Upper lobe of right lung (tissue), 1 donor: ENCODE measurements at regions not wholly inside any gene's neighbourhood (a gene's known extent, or its start where the extent isn't known, plus 50 kb on each side); places are given as distances from the start of the nearest gene placed in this dataset.
A peak's percentile ranks its signal among the peaks of the same experiment; 100 is the strongest.

Source experiments
- ATAC-seq: fragments of 200-7000 bp; cut with Tn5 transposase; one replicate; pipeline ENCODE4 v1.9.1; 2020; ENCODE audit warnings: mild to moderate bottlenecking, moderate library complexity
- DNase-seq: peaks from one replicate; pipeline ENCODE4 v3.0.0-alpha.2; 2020
- H3K27ac ChIP-seq: fragments of 200-600 bp; one replicate; pipeline ENCODE4 v1.8.0; 2022
- H3K27me3 ChIP-seq: fragments of 200-600 bp; one replicate; pipeline ENCODE4 v1.8.0; 2022; ENCODE audit warnings: mild to moderate bottlenecking
- H3K36me3 ChIP-seq: fragments of 200-600 bp; one replicate; pipeline ENCODE4 v1.8.0; 2022
- H3K4me1 ChIP-seq: fragments of 200-600 bp; one replicate; pipeline ENCODE4 v1.8.0; 2022
- H3K4me3 ChIP-seq: fragments of 200-600 bp; one replicate; pipeline ENCODE4 v1.8.0; 2022; ENCODE audit warnings: mild to moderate bottlenecking
- H3K9me3 ChIP-seq: fragments of 200-600 bp; one replicate; pipeline ENCODE4 v1.8.0; 2022
- CTCF ChIP-seq: fragments of 200-600 bp; IDR thresholded peaks from one replicate; pipeline ENCODE4 v1.8.0; 2022; ENCODE audit warnings: antibody characterized with exemption
- intact Hi-C: fragments of 100-400 bp; cut with DNase I; formaldehyde crosslinking; loops from one replicate; pipeline ENCODE4 v1.11.0; 2022
- donor health status: DM: no; HTN: yes; CAD: no; lungs with severe emphysema.

- Histone ChIP-seq H3K27ac (no peak overlapping the region), H3K4me1 (peaks cover 8% of the 10 kb centered on the region), H3K9me3 (no peaks in the 10 kb centered on the region), H3K36me3 (no peaks in the 10 kb centered on the region), H3K4me3 (no peak overlapping the region), H3K27me3 (no peaks in the 10 kb centered on the region)
- ATAC-seq (no peak), DNase-seq (no peak)
- intact Hi-C loops, result no loop called here
- no peak for TF ChIP-seq CTCF
Observed at GRCh38 chr6:87791982-87792381, 89.9 kb upstream of the AKIRIN2 start.

GRCh38 chr6:87791485-87791884, 89.5 kb upstream of the AKIRIN2 start:
- Histone ChIP-seq H3K27me3 (no peaks in the 10 kb centered on the region), H3K4me3 (no peak overlapping the region), H3K4me1 (peaks cover 8% of the 10 kb centered on the region), H3K36me3 (no peaks in the 10 kb centered on the region), H3K27ac (no peak overlapping the region), H3K9me3 (no peaks in the 10 kb centered on the region)
- TF ChIP-seq CTCF, result no peak
- no peak for ATAC-seq
- intact Hi-C loops, result no loop called here
- DNase-seq, result no peak

- H3K4me3 ChIP-seq, result no peak overlapping the region
- peaks cover 8% of the 10 kb centered on the region for H3K4me1 ChIP-seq
- H3K27ac ChIP-seq, result no peak overlapping the region
- no peaks in the 10 kb centered on the region for H3K27me3 ChIP-seq
- H3K9me3 ChIP-seq, result no peaks in the 10 kb centered on the region
- no peak for TF ChIP-seq CTCF
- intact Hi-C loops, result no loop called here
- DNase-seq (no peak), ATAC-seq (no peak)
- H3K36me3 ChIP-seq, result no peaks in the 10 kb centered on the region
Observed at GRCh38 chr6:87791029-87791428, 89.0 kb upstream of the AKIRIN2 start.

GRCh38 chr6:87789900-87790290, 87.9 kb upstream of the AKIRIN2 start:
- no peak for ATAC-seq
- intact Hi-C loops, result no loop called here
- Histone ChIP-seq H3K27me3 (no peaks in the 10 kb centered on the region), H3K9me3 (no peaks in the 10 kb centered on the region), H3K4me3 (no peak overlapping the region), H3K27ac (no peak overlapping the region), H3K36me3 (no peaks in the 10 kb centered on the region), H3K4me1 (peaks cover 8% of the 10 kb centered on the region)
- no peak for TF ChIP-seq CTCF
- no peak for DNase-seq

- intact Hi-C loops, result no loop called here
- no peak for DNase-seq
- H3K4me3 ChIP-seq, result no peak overlapping the region
- H3K9me3 ChIP-seq, result no peaks in the 10 kb centered on the region
- no peak for TF ChIP-seq CTCF
- H3K4me1 ChIP-seq, result peaks cover 8% of the 10 kb centered on the region
- peak overlapping the region; percentile 7 for H3K27ac ChIP-seq
- no peaks in the 10 kb centered on the region for H3K36me3 ChIP-seq
- no peaks in the 10 kb centered on the region for H3K27me3 ChIP-seq
- ATAC-seq, result peak; percentile 92
Observed at GRCh38 chr6:87789198-87789899, 87.3 kb upstream of the AKIRIN2 start.

GRCh38 chr6:87788141-87788540, 86.1 kb upstream of the AKIRIN2 start:
- ATAC-seq, result no peak
- intact Hi-C loops, result no loop called here
- DNase-seq, result no peak
- H3K4me1 ChIP-seq, result peaks cover 8% of the 10 kb centered on the region
- no peak overlapping the region for H3K4me3 ChIP-seq
- H3K27ac ChIP-seq, result no peak overlapping the region
- H3K36me3 ChIP-seq, result no peaks in the 10 kb centered on the region
- no peaks in the 10 kb centered on the region for H3K27me3 ChIP-seq
- no peak for TF ChIP-seq CTCF
- no peaks in the 10 kb centered on the region for H3K9me3 ChIP-seq
